Body of pancreas (tissue), 4 donors: ENCODE measurements at regions not wholly inside any gene's neighbourhood (a gene's known extent, or its start where the extent isn't known, plus 50 kb on each side); places are given as distances from the start of the nearest gene placed in this dataset.

ENCODE experiments used
- POLR2A ChIP-seq, 3 donors: fragments of 450-650 bp; IDR thresholded peaks; one replicate each; pipeline ENCODE4 v1.6.1; 2016; ENCODE audit warnings: antibody characterized with exemption in 3 of 3, mild to moderate bottlenecking in 2 of 3
- TF ChIP-seq, protein P1 (sequence below), 7 experiments: fragments of 450-650 bp in 4 of 7; fragments of 200-600 bp in 3 of 7; sonication (generic) in 3 of 7; IDR thresholded peaks; one replicate each; pipeline ENCODE4 v1.5.1; 2016 to 2019; ENCODE audit warnings: antibody characterized with exemption in 7 of 7

DNA sequence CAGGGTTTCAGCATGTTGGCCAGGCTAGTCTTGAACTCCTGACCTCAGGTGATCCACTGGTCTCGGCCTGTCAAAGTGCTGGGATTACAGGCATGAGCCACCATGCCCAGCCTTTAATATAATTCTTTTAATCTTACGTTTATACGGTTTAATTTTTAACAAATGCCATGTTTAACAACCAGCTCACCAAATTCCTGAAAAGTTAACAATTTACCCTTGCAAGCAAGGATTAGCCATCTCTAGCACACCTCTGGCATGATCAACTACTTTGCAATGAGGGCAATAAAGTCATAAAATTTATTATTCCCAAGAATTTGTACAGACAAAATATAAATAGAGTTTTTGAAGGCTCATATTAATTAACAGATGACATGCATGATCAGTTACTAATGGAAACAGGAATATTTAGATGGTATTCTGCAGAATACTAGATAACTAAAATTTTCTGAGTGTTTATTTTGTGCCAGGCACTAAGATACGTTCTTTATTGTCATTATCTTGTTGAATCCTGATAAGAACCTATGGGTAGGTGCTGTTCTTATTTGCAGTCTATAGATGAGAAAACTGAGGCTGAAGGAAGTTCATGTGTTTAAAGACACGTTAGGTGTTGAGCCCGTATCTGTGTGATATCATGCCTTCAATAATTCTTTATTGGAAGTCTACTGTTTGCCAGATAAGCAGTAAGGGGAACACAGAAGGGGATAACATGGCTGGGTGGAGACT is 190.1 kb downstream of the CDCA7 start:
- TF ChIP-seq POLR2A (IDR thresholded peaks at IDR 0.05): no peak
- TF ChIP-seq, protein P1, sequence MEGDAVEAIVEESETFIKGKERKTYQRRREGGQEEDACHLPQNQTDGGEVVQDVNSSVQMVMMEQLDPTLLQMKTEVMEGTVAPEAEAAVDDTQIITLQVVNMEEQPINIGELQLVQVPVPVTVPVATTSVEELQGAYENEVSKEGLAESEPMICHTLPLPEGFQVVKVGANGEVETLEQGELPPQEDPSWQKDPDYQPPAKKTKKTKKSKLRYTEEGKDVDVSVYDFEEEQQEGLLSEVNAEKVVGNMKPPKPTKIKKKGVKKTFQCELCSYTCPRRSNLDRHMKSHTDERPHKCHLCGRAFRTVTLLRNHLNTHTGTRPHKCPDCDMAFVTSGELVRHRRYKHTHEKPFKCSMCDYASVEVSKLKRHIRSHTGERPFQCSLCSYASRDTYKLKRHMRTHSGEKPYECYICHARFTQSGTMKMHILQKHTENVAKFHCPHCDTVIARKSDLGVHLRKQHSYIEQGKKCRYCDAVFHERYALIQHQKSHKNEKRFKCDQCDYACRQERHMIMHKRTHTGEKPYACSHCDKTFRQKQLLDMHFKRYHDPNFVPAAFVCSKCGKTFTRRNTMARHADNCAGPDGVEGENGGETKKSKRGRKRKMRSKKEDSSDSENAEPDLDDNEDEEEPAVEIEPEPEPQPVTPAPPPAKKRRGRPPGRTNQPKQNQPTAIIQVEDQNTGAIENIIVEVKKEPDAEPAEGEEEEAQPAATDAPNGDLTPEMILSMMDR (IDR thresholded peaks at IDR 0.05): no peak
